IMR-90 (cell line): ENCODE measurements at regions not wholly inside any gene's neighbourhood (a gene's known extent, or its start where the extent isn't known, plus 50 kb on each side); places are given as distances from the start of the nearest gene placed in this dataset.

ENCODE experiments used
- BHLHE40 ChIP-seq: fragments of 150-350 bp; IDR thresholded peaks from 2 replicates; pipeline ENCODE4 v1.6.1; 2016; ENCODE audit warnings: mild to moderate bottlenecking, low read depth, low read length
- CEBPB ChIP-seq: IDR thresholded peaks from 2 replicates; pipeline ENCODE4 v1.6.1; 2012; ENCODE audit warnings: low read depth, low read length, improper control_type of control experiment
- CHD1 ChIP-seq: IDR thresholded peaks from 2 replicates; pipeline ENCODE4 v1.6.1; 2012; ENCODE audit warnings: low read depth, low read length, improper control_type of control experiment
- CTCF ChIP-seq: conservative IDR thresholded peaks from 2 replicates; pipeline ENCODE4 v1.5.1; 2012; ENCODE audit warnings: mild to moderate bottlenecking, low read depth, low read length, improper control_type of control experiment
- ELK1 ChIP-seq: fragments of 150-350 bp; IDR thresholded peaks from 2 replicates; pipeline ENCODE4 v1.6.1; 2016; ENCODE audit warnings: low read depth, mild to moderate bottlenecking, low read length, moderate library complexity, borderline replicate concordance
- FOS ChIP-seq: fragments of 150-350 bp; IDR thresholded peaks from 2 replicates; pipeline ENCODE4 v1.6.1; 2016; ENCODE audit warnings: low read depth, low read length
- MAFK ChIP-seq: IDR thresholded peaks from 2 replicates; pipeline ENCODE4 v1.6.1; 2012; ENCODE audit warnings: low read depth, low read length, improper control_type of control experiment
- MAZ ChIP-seq: IDR thresholded peaks from 2 replicates; pipeline ENCODE4 v1.6.1; 2012; ENCODE audit warnings: low read depth, mild to moderate bottlenecking, low read length, improper control_type of control experiment, moderate library complexity, borderline replicate concordance
- MXI1 ChIP-seq: IDR thresholded peaks from 2 replicates; pipeline ENCODE4 v1.6.1; 2012; ENCODE audit warnings: low read depth, mild to moderate bottlenecking, low read length, moderate library complexity, borderline replicate concordance
- POLR2A ChIP-seq: IDR thresholded peaks from 2 replicates; pipeline ENCODE4 v1.6.1; 2012; ENCODE audit warnings: mild to moderate bottlenecking, low read depth, low read length
- RAD21 ChIP-seq: IDR thresholded peaks from 2 replicates; pipeline ENCODE4 v1.6.1; 2012; ENCODE audit warnings: low read length, improper control_type of control experiment
- RFX5 ChIP-seq: IDR thresholded peaks from 2 replicates; pipeline ENCODE4 v1.8.0; 2012; ENCODE audit warnings: low read depth, mild to moderate bottlenecking, low read length, moderate library complexity
- SMC3 ChIP-seq: fragments of 150-350 bp; IDR thresholded peaks from 2 replicates; pipeline ENCODE4 v1.6.1; 2016; ENCODE audit warnings: low read depth, mild to moderate bottlenecking, antibody characterized with exemption, low read length, moderate library complexity
- USF2 ChIP-seq: fragments of 150-350 bp; IDR thresholded peaks from 2 replicates; pipeline ENCODE4 v1.6.1; 2017; ENCODE audit warnings: mild to moderate bottlenecking, antibody characterized with exemption, low read length, low read depth

GRCh38 chrX:140317462-140317861 is 187.4 kb downstream of the SOX3 start:
- no peak for TF ChIP-seq POLR2A
- TF ChIP-seq CTCF = no peak
- TF ChIP-seq USF2 = no peak
- no peak for TF ChIP-seq CEBPB
- TF ChIP-seq FOS = no peak
- no peak for TF ChIP-seq SMC3
- no peak for TF ChIP-seq MAZ
- TF ChIP-seq ELK1 = no peak
- no peak for TF ChIP-seq CHD1
- TF ChIP-seq MAFK = no peak
- TF ChIP-seq MXI1 = no peak
- no peak for TF ChIP-seq RFX5
- no peak for TF ChIP-seq RAD21
- TF ChIP-seq BHLHE40 = no peak
